ENCODE measurements at regions not wholly inside any gene's neighbourhood (a gene's known extent, or its start where the extent isn't known, plus 50 kb on each side); places are given as distances from the start of the nearest gene placed in this dataset.

- TF ChIP-seq, protein P1, sequence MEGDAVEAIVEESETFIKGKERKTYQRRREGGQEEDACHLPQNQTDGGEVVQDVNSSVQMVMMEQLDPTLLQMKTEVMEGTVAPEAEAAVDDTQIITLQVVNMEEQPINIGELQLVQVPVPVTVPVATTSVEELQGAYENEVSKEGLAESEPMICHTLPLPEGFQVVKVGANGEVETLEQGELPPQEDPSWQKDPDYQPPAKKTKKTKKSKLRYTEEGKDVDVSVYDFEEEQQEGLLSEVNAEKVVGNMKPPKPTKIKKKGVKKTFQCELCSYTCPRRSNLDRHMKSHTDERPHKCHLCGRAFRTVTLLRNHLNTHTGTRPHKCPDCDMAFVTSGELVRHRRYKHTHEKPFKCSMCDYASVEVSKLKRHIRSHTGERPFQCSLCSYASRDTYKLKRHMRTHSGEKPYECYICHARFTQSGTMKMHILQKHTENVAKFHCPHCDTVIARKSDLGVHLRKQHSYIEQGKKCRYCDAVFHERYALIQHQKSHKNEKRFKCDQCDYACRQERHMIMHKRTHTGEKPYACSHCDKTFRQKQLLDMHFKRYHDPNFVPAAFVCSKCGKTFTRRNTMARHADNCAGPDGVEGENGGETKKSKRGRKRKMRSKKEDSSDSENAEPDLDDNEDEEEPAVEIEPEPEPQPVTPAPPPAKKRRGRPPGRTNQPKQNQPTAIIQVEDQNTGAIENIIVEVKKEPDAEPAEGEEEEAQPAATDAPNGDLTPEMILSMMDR (IDR thresholded peaks at IDR 0.05; ENCODE audit: low read length): no peak
- TF ChIP-seq EZH2 (IDR thresholded peaks at IDR 0.05; ENCODE audit: borderline replicate concordance, low read length): no peak
Measured at GRCh38 chr4:30354605-30355004, 365.6 kb upstream of the PCDH7 start.
